Neural cell (in vitro differentiated cells): ENCODE measurements at regions not wholly inside any gene's neighbourhood (a gene's known extent, or its start where the extent isn't known, plus 50 kb on each side); places are given as distances from the start of the nearest gene placed in this dataset.

Experiments
- POLR2AphosphoS5 ChIP-seq: IDR thresholded peaks from 2 replicates; pipeline ENCODE4 v1.6.1; 2012
- TF ChIP-seq, protein P1 (sequence below): fragments of 450-650 bp; IDR thresholded peaks from 2 replicates; pipeline ENCODE4 v1.5.1; 2014; ENCODE audit warnings: antibody characterized with exemption, mild to moderate bottlenecking, moderate library complexity; ENCODE audit not compliant: poor library complexity, severe bottlenecking

DNA sequence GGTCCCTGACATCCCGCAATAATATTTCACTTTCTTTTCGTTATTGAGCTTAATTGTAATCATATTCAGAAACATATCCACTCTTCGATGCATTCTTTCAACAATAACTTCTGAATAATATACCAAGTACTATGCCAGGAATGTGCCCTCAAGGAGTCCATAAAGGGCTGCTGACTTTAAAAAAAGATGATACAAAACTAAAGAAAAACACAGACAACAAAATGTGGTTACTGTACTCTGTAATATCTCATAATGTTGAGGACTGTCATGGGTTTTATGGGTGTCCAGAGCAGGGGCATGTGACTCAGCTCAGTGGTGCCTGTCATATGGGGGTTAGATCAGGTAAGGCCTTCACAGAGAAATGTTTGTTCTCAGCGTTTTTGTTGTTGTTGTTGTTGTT lies 73.7 kb downstream of the ARL4A start:
- TF ChIP-seq, protein P1, sequence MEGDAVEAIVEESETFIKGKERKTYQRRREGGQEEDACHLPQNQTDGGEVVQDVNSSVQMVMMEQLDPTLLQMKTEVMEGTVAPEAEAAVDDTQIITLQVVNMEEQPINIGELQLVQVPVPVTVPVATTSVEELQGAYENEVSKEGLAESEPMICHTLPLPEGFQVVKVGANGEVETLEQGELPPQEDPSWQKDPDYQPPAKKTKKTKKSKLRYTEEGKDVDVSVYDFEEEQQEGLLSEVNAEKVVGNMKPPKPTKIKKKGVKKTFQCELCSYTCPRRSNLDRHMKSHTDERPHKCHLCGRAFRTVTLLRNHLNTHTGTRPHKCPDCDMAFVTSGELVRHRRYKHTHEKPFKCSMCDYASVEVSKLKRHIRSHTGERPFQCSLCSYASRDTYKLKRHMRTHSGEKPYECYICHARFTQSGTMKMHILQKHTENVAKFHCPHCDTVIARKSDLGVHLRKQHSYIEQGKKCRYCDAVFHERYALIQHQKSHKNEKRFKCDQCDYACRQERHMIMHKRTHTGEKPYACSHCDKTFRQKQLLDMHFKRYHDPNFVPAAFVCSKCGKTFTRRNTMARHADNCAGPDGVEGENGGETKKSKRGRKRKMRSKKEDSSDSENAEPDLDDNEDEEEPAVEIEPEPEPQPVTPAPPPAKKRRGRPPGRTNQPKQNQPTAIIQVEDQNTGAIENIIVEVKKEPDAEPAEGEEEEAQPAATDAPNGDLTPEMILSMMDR, result no peak
- TF ChIP-seq POLR2AphosphoS5, result no peak
